H1 (cell line): ENCODE measurements at regions not wholly inside any gene's neighbourhood (a gene's known extent, or its start where the extent isn't known, plus 50 kb on each side); places are given as distances from the start of the nearest gene placed in this dataset.

Source experiments
- CTCF ChIA-PET: fragments of 300-600 bp; sonication (Branson Sonifier 250); formaldehyde crosslinking; loops from one replicate; lab custom pipeline; 2021; ENCODE audit not compliant: partially characterized antibody; lab: Charles Lee
- POLR2A ChIA-PET: fragments of 300-600 bp; sonication (Branson Sonifier 250); formaldehyde crosslinking; loops from one replicate; lab custom pipeline; 2021; ENCODE audit warnings: inconsistent platforms; ENCODE audit not compliant: partially characterized antibody; lab: Charles Lee
- DNase-seq, 2 experiments: peaks; one replicate each; pipeline versions ENCODE4 v3.0.0 to v3.0.0-alpha.2; 2010 to 2022; ENCODE audit warnings: low spot score in 2 of 2, low read depth in 1 of 2, mixed read lengths in 1 of 2
- FAIRE-seq: peaks from 2 replicates; lab custom pipeline; 2011; peaks lifted over from hg19 to GRCh38; lab: Jason Lieb, UNC
- H2AFZ ChIP-seq: 2 replicates; pipeline ENCODE4 v1.8.1; 2012; ENCODE audit warnings: low read length, inconsistent platforms
- H2AK5ac ChIP-seq: 2 replicates; pipeline ENCODE4 v1.6.1; 2013; ENCODE audit warnings: low read depth, low read length
- H2BK120ac ChIP-seq: replicated peaks from 2 replicates; pipeline ENCODE3; 2013; ENCODE audit warnings: low read depth, low read length, inconsistent platforms
- H2BK12ac ChIP-seq: 2 replicates; pipeline ENCODE4 v1.6.1; 2013; ENCODE audit warnings: low read depth, low read length
- H2BK15ac ChIP-seq: 2 replicates; pipeline ENCODE4 v1.6.1; 2013; ENCODE audit warnings: low read length
- H2BK20ac ChIP-seq: 2 replicates; pipeline ENCODE4 v1.6.1; 2013; ENCODE audit warnings: low read length
- H2BK5ac ChIP-seq: 2 replicates; pipeline ENCODE4 v1.6.1; 2013; ENCODE audit warnings: low read depth, low read length
- H3K14ac ChIP-seq: 2 replicates; pipeline ENCODE4 v1.6.1; 2013; ENCODE audit warnings: inconsistent platforms; ENCODE audit not compliant: insufficient read length
- H3K18ac ChIP-seq: 2 replicates; pipeline ENCODE4 v1.6.1; 2013; ENCODE audit warnings: low read length; ENCODE audit errors: extremely low read depth
- H3K23ac ChIP-seq: 2 replicates; pipeline ENCODE4 v1.6.1; 2013; ENCODE audit warnings: inconsistent platforms; ENCODE audit not compliant: insufficient read length
- H3K23me2 ChIP-seq: 2 replicates; pipeline ENCODE4 v1.6.1; 2013; ENCODE audit warnings: low read depth, low read length
- H3K27ac ChIP-seq: 2 replicates; pipeline ENCODE4 v1.6.1; 2011; ENCODE audit warnings: low read depth, low read length, inconsistent platforms
- H3K27me3 ChIP-seq, 4 experiments: replicated peaks in 1 of 4; 1 replicate in 1 of 4; 2 replicates in 3 of 4; pipeline versions ENCODE4 v1.6.1 to v1.8.1; 2011 to 2013; ENCODE audit warnings: low read length in 3 of 4, mild to moderate bottlenecking in 3 of 4, inconsistent platforms in 2 of 4, mixed read lengths in 2 of 4, moderate library complexity in 1 of 4; ENCODE audit not compliant: control insufficient read depth in 3 of 4, insufficient read depth in 3 of 4; ENCODE audit errors: extremely low read depth in 1 of 4
- H3K36me3 ChIP-seq, 4 experiments: 2 replicates each; pipeline versions ENCODE4 v1.6.1 to v1.8.1; 2011 to 2013; ENCODE audit warnings: mild to moderate bottlenecking in 4 of 4, low read length in 3 of 4, moderate library complexity in 2 of 4, control low read depth in 1 of 4, inconsistent platforms in 1 of 4; ENCODE audit not compliant: insufficient read depth in 4 of 4, control insufficient read depth in 2 of 4
- H3K4ac ChIP-seq: replicated peaks from 2 replicates; pipeline ENCODE3; 2013; ENCODE audit warnings: low read length, low read depth, mixed read lengths, inconsistent platforms; ENCODE audit not compliant: insufficient read length
- H3K4me1 ChIP-seq, 4 experiments: replicated peaks in 1 of 4; 1 replicate in 1 of 4; 2 replicates in 3 of 4; pipeline versions ENCODE4 v1.6.1 to v1.8.1; 2011 to 2013; ENCODE audit warnings: low read length in 3 of 4, inconsistent platforms in 2 of 4, mixed read lengths in 1 of 4; ENCODE audit not compliant: insufficient read depth in 4 of 4, control insufficient read depth in 3 of 4
- H3K4me2 ChIP-seq, 2 experiments: 2 replicates each; pipeline versions ENCODE4 v1.6.1 to v1.8.1; 2011 to 2013; ENCODE audit warnings: low read depth in 2 of 2, low read length in 2 of 2, control low read depth in 1 of 2, inconsistent platforms in 1 of 2, mild to moderate bottlenecking in 1 of 2; ENCODE audit not compliant: insufficient read depth in 1 of 2
- H3K4me3 ChIP-seq, 4 experiments: fragments of 200-600, 300-600 bp in 1 of 4; sonication (generic), shearing (Covaris generic), sonication (Bioruptor Twin) in 1 of 4; 2 replicates each; pipeline versions ENCODE4 v1.5.1 to v1.8.1; 2011 to 2016; ENCODE audit warnings: low read length in 4 of 4, low read depth in 3 of 4, control low read depth in 2 of 4, inconsistent platforms in 2 of 4, mild to moderate bottlenecking in 2 of 4, mixed read lengths in 1 of 4, moderate library complexity in 1 of 4; ENCODE audit not compliant: insufficient read depth in 2 of 4; ENCODE audit errors: extremely low read depth in 1 of 4
- H3K56ac ChIP-seq: replicated peaks from 2 replicates; pipeline ENCODE3; 2013; ENCODE audit warnings: low read depth, mild to moderate bottlenecking, mixed read lengths, low read length, inconsistent platforms; ENCODE audit not compliant: insufficient read length
- H3K79me1 ChIP-seq: 2 replicates; pipeline ENCODE4 v1.6.1; 2013; ENCODE audit warnings: low read depth, low read length, control low read depth
- H3K79me2 ChIP-seq, 2 experiments: 2 replicates each; pipeline versions ENCODE4 v1.6.1 to v1.8.1; 2012 to 2013; ENCODE audit warnings: low read length in 2 of 2, mild to moderate bottlenecking in 2 of 2, inconsistent platforms in 1 of 2; ENCODE audit not compliant: insufficient read depth in 2 of 2, control insufficient read depth in 1 of 2
- H3K9ac ChIP-seq, 4 experiments: replicated peaks in 1 of 4; 1 replicate in 1 of 4; 2 replicates in 3 of 4; pipeline versions ENCODE4 v1.6.1 to v1.8.1; 2011 to 2013; ENCODE audit warnings: low read depth in 3 of 4, low read length in 3 of 4, control low read depth in 2 of 4, mild to moderate bottlenecking in 2 of 4, moderate library complexity in 2 of 4, inconsistent platforms in 1 of 4; ENCODE audit errors: extremely low read depth in 1 of 4
- H3K9me3 ChIP-seq, 2 experiments: 2 replicates each; pipeline versions ENCODE4 v1.6.1 to v1.8.1; 2012 to 2013; ENCODE audit warnings: mild to moderate bottlenecking in 2 of 2, moderate library complexity in 2 of 2, control low read depth in 1 of 2, inconsistent platforms in 1 of 2, low read depth in 1 of 2, low read length in 1 of 2, mixed read lengths in 1 of 2; ENCODE audit not compliant: insufficient read depth in 2 of 2
- H4K20me1 ChIP-seq, 2 experiments: replicated peaks in 1 of 2; 2 replicates each; pipeline versions ENCODE3 to v1.8.1; 2011 to 2013; ENCODE audit warnings: inconsistent platforms in 2 of 2, low read length in 2 of 2, mild to moderate bottlenecking in 1 of 2; ENCODE audit not compliant: insufficient read depth in 2 of 2, control insufficient read depth in 1 of 2
- H4K5ac ChIP-seq: 2 replicates; pipeline ENCODE4 v1.6.1; 2013; ENCODE audit warnings: low read length, low read depth, mixed read lengths, inconsistent platforms; ENCODE audit not compliant: insufficient read length
- H4K8ac ChIP-seq: 2 replicates; pipeline ENCODE4 v1.8.0; 2013; ENCODE audit warnings: mild to moderate bottlenecking, moderate library complexity, low read length, inconsistent platforms; ENCODE audit not compliant: insufficient read depth; ENCODE audit errors: extremely low read depth
- H4K91ac ChIP-seq: replicated peaks from 2 replicates; pipeline ENCODE3; 2013; ENCODE audit warnings: low read length, mixed read lengths, inconsistent platforms; ENCODE audit not compliant: insufficient read length
- BRCA1 ChIP-seq: IDR thresholded peaks from 2 replicates; pipeline ENCODE4 v1.6.1; 2012; ENCODE audit warnings: low read depth, low read length, improper control_type of control experiment
- CBX5 ChIP-seq: fragments of 300-800, 300-1000 bp; sonication (generic); IDR thresholded peaks from 2 replicates; pipeline ENCODE4 v1.7.1; 2016; ENCODE audit warnings: antibody characterized with exemption, low read length, low read depth
- CBX8 ChIP-seq: fragments of 300-800, 300-1000 bp; sonication (generic); IDR thresholded peaks from 2 replicates; pipeline ENCODE4 v1.7.1; 2016; ENCODE audit warnings: low read depth, low read length, borderline replicate concordance
- HDAC2 ChIP-seq, 2 experiments: fragments of 300-600 bp in 1 of 2; sonication (generic) in 1 of 2; IDR thresholded peaks; 2 replicates each; pipeline ENCODE4 v1.6.1; 2011 to 2012; ENCODE audit warnings: low read depth in 2 of 2, low read length in 2 of 2, mild to moderate bottlenecking in 2 of 2, moderate library complexity in 2 of 2, borderline replicate concordance in 1 of 2, inconsistent platforms in 1 of 2
- POLR2AphosphoS5 ChIP-seq: IDR thresholded peaks from 2 replicates; pipeline ENCODE4 v1.6.1; 2011; ENCODE audit warnings: low read depth, low read length
- RNF2 ChIP-seq: fragments of 200-900, 300-1000 bp; sonication (generic); IDR thresholded peaks from 2 replicates; pipeline ENCODE4 v1.7.1; 2016; ENCODE audit warnings: borderline replicate concordance, low read depth, mild to moderate bottlenecking, antibody characterized with exemption, low read length; ENCODE audit not compliant: poor library complexity, severe bottlenecking; ENCODE audit errors: missing control alignments
- SP4 ChIP-seq: IDR thresholded peaks from 2 replicates; pipeline ENCODE4 v1.6.1; 2012; ENCODE audit warnings: low read length, inconsistent platforms
- SRF ChIP-seq: IDR thresholded peaks from 2 replicates; pipeline ENCODE4 v1.6.1; 2011; ENCODE audit warnings: mild to moderate bottlenecking, low read depth, low read length, moderate library complexity
- TAF1 ChIP-seq: IDR thresholded peaks from 2 replicates; pipeline ENCODE4 v1.6.1; 2011; ENCODE audit warnings: mild to moderate bottlenecking, low read depth, low read length
- TAF7 ChIP-seq: optimal IDR thresholded peaks from 2 replicates; pipeline ENCODE3; 2011; ENCODE audit warnings: low read depth, mild to moderate bottlenecking, inconsistent platforms, low read length, moderate library complexity, borderline replicate concordance
- WGBS, 2 experiments: shearing (Covaris generic) in 1 of 2; methylation state at CpG; one replicate each; pipeline versions ENCODE4 v1.1.6 to v1.1.7; 2013 to 2015; ENCODE audit warnings: low lambda C conversion rate in 2 of 2, mixed read lengths in 2 of 2, inconsistent platforms in 1 of 2, low coverage in 1 of 2, missing lambda C conversion rate in 1 of 2; ENCODE audit not compliant: insufficient replicate concordance in 2 of 2, insufficient coverage in 1 of 2, insufficient read length in 1 of 2; ENCODE audit errors: extremely low coverage in 1 of 2, missing lambda C conversion rate in 1 of 2; 5-methylcytosine and 5-hydroxymethylcytosine counted together
- TF ChIP-seq, protein P1 (sequence below): IDR thresholded peaks from 2 replicates; pipeline ENCODE4 v1.6.1; 2012; ENCODE audit warnings: inconsistent platforms

GRCh38 chr2:49830846-49831245, 676.5 kb upstream of the FSHR start:
- H2BK20ac ChIP-seq: no peak overlapping the region
- no peak overlapping the region for H3K9ac ChIP-seq

More at GRCh38 chr2:49830846-49831245, 676.5 kb upstream of the FSHR start:
- no peaks in the 10 kb centered on the region for H3K9me3 ChIP-seq
- DNase-seq (no peak), FAIRE-seq (no peak)
- 84% methylated on average over 3 of the region's 3 CpGs; no CpG with 5 or more reads in 1 of the 2 experiments for WGBS, 2 experiments
- H2AK5ac ChIP-seq: no peak overlapping the region
- TF ChIP-seq, protein P1, sequence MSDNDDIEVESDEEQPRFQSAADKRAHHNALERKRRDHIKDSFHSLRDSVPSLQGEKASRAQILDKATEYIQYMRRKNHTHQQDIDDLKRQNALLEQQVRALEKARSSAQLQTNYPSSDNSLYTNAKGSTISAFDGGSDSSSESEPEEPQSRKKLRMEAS: no peak
- no peak for TF ChIP-seq TAF1
- no peak for TF ChIP-seq SP4
- no peak for TF ChIP-seq RNF2
- no peak for TF ChIP-seq HDAC2 (IDR thresholded peaks at IDR 0.05; ENCODE audit: borderline replicate concordance in 1 of 2, low read depth in 2 of 2, low read length in 2 of 2)
- TF ChIP-seq TAF7: no peak
- no peak for TF ChIP-seq CBX8
- no peak for TF ChIP-seq POLR2AphosphoS5
- TF ChIP-seq BRCA1: no peak
- TF ChIP-seq SRF: no peak
- TF ChIP-seq CBX5: no peak
- H2BK15ac ChIP-seq: no peak overlapping the region
- no peak overlapping the region for H3K4me3 ChIP-seq
- H4K8ac ChIP-seq: no peak overlapping the region
- no peak overlapping the region for H2BK12ac ChIP-seq
- no peak overlapping the region for H2AFZ ChIP-seq
- no peaks in the 10 kb centered on the region for H3K27me3 ChIP-seq
- H3K56ac ChIP-seq: no peak overlapping the region
- POLR2A ChIA-PET: no interaction called here
- H3K4ac ChIP-seq: no peak overlapping the region
- H3K14ac ChIP-seq: no peak overlapping the region
- no peak overlapping the region for H4K5ac ChIP-seq
- no peak overlapping the region for H3K18ac ChIP-seq
- H3K79me1 ChIP-seq: no peaks in the 10 kb centered on the region
- no peaks in the 10 kb centered on the region for H3K79me2 ChIP-seq
- H3K4me1 ChIP-seq: peaks cover 0 to 8% (median 2%) of the 10 kb centered on the region in 4 experiments; a peak in 4 of 7 replicates
- H3K23me2 ChIP-seq: no peaks in the 10 kb centered on the region
- no peak overlapping the region for H4K91ac ChIP-seq
- no peak overlapping the region for H2BK5ac ChIP-seq
- H4K20me1 ChIP-seq: no peaks in the 10 kb centered on the region
- H2BK120ac ChIP-seq: no peak overlapping the region
- H3K23ac ChIP-seq: no peak overlapping the region
- no peak overlapping the region for H3K4me2 ChIP-seq
- H3K36me3 ChIP-seq: no peaks in the 10 kb centered on the region
- CTCF ChIA-PET: no interaction called here
- no peak overlapping the region for H3K27ac ChIP-seq
